GM11168 (cell line): ENCODE measurements at regions not wholly inside any gene's neighbourhood (a gene's known extent, or its start where the extent isn't known, plus 50 kb on each side); places are given as distances from the start of the nearest gene placed in this dataset.

Experiments
- in situ Hi-C: fragments of 300-500 bp; cut with MboI; formaldehyde crosslinking; loops from one replicate; pipeline ENCODE4 v1.12.0; 2022; ENCODE audit warnings: low sequenced_read_pairs; ENCODE audit not compliant: unreplicated experiment

DNA sequence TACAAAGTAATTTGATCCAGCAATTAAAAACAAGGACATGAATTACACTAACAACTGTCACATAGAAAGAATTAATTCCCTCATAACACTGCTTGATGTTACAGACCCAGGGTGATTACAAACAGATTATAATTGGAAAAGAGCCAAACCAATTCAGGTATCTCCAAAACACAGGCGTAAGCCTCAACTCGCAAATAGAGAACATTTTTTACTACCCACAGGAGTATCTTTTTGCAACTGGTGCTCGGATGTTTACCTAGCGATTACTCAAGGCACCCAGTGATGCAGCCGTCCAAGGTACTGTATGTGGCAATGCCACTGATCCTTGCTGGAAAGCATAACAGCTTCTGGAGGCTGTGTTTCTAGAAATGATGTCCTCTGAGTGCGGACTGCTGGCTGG, 386.1 kb upstream of the KIF2A start:
- in situ Hi-C loops, result no loop called here

DNA sequence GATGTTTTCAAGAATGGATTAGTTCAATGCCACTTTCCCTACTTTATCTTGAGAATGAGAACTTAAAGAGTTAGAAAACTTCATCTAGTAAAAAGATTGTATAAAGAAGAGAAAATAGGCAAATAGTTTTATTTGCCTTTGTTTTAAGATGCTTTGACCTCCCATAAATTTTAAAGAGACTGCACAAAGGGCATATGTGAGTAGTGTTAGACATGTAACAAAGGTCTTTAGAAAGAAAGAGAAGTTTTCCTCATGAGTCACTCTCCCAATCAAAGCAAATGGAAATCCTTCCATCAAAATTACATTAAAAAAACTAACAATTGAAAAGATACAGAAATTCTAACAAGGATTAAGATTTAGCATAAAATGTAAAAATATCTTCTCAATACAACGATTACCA, 381.8 kb upstream of the KIF2A start:
- in situ Hi-C loops, result no loop called here

DNA sequence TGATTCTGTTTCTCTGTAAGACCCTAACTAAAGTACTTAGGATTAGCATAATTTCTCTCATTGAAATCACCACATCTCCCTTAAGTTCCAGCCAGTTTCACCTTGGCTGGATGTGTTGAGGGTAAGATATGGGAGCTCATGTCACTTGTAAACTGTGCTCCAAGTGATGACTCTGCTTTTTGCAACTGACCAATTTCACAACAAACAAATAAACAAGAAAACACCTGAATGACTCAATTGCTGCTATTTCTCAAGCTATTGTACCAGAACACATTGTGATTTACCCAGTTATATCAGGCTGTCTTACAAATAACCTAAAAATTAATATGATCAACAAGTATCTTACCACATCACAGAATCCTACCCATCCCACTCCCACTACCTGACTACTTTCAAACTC, 379.1 kb upstream of the KIF2A start:
- in situ Hi-C loops, result no loop called here

DNA sequence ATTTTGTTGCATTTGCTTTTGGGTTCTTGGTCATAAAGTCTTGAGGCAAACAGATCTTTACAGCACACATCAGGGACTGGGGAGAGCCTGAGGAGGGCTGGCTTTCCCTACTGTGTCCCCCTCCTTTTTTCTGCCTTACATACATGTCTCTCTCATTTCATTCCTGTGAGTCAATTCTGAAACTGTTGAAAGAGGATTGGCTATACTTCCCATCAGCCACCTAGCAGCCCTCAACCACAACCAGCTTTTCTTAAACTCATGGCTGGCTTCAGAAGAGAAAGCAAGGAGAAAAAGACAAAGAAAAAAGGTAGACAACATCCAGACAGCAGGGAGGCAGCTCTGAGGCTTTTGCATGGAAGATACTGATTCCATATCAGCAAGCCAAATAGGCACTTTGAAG, 374.8 kb upstream of the KIF2A start:
- in situ Hi-C loops, result no loop called here

DNA sequence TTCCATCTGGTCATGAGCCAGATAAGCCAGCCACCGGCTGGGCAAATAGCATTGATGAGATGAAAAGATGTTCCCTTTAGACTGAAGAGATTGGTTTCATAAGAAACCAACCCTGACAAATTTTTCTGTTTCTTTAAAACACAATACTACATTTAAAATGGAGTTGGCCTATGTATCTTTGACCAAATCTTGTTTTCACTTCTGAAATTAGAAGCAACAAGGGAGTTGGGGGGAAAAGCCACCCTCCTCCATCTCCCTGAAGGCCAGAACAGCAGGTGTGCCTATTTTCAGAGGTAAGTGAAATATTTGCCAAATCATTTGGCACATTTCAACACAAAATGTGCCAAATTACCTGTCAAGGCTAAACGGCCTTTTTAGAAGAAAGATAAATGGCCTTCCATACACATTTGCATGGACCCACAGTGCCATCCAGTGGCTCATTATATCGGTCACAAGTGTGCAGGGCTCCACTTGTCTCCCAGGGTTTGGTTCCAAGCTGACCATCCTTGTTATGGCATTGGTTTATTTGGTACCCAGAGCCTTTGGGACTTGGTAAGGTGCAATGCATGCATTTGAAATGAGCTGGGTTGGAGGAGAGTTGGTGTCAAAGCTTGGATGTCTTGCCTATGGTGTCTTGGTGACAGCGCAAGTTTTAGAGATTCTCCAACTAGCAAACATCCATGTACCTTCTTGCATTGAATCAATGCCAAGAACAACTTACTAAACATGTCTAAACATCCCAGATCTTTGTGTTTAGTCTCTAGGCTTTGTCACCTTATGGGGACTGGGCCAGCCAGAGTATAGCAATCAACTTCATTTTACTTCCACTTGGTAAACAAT, 372.0 kb upstream of the KIF2A start:
- in situ Hi-C loops, result no loop called here

DNA sequence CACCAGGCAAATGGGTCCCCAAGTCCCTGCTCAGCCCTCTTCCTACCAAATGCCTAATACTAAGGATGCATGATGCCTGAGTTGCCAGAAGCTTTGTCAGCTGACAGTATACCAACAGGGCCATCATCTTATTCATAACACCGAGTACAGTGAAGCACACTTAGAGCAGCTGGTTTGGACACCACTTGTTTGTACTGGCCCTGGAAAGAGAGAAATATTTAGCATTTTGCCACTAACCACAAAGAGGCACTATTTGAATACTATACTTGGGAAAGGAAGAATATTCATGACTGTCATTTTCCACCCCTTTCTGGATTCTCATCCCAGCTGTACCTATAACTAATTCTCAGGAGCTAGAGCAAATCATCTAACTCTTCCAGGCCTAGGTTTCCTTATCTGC, 364.4 kb upstream of the KIF2A start:
- in situ Hi-C loops, result no loop called here

DNA sequence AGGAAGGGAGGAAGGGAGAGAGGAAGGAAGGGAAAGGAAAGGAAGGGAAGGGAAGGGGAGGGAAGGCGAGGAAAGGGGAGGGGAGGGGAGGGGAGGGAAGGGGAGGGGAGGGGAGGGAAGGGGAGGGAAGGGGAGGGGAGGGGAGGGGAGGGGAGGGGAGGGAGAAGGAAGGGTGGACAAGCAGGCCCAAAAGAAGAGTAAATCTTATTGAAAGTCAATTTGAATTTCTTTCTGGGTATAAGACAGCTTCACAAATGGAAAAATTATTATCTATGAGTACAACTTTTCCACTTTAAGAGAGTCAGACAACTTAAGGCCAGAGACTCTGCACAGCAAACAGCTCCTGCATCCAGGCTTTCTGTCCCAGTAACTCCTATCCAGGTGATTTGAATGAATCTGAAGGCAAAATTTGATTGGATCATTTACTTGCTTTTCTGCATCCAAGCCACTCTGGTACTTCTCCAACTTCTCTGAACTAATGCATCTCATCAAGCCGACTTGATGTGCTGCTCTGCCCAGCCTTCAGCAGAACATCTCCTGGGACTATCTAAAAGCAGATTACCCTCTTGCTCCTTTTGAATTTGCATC, 363.4 kb upstream of the KIF2A start:
- in situ Hi-C loops, result no loop called here

DNA sequence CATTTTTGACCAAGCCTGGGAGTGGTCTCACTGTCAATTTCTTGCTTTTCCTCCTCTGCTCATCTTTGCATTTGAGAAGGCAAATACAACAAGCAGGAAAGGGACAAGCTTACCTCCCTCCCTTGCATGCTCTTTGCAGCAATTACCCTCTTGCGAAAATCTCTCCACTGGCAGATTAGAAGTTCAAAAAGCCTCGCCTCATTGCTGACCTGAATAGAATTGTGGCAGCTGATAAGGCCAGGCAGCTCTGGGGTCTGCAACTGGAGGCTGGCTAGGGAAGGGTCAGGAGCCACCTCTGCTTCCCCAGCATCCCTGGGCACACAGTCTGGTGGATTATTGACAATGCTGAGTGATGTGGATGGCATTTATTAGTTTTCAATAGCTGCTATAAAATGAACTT, 362.3 kb upstream of the KIF2A start:
- in situ Hi-C loops, result no loop called here

DNA sequence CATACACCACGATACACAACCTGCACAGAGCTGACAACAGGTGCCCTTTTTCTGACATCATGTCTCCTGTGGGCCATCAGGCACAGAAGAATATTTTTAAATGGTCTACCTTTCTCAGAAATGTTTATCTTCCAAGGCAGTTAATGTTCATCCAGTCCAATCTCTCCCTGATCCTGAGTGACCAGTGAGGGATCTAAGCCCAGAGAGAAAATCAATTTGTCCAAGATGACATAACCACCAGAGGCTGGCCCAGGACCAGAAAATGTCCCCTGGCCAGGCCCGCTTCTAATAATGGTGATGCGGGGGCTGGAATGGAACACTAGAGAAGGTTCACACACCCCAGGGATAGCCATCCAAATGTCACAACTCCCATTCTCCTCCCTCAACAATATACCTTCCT, 357.9 kb upstream of the KIF2A start:
- in situ Hi-C loops, result no loop called here

DNA sequence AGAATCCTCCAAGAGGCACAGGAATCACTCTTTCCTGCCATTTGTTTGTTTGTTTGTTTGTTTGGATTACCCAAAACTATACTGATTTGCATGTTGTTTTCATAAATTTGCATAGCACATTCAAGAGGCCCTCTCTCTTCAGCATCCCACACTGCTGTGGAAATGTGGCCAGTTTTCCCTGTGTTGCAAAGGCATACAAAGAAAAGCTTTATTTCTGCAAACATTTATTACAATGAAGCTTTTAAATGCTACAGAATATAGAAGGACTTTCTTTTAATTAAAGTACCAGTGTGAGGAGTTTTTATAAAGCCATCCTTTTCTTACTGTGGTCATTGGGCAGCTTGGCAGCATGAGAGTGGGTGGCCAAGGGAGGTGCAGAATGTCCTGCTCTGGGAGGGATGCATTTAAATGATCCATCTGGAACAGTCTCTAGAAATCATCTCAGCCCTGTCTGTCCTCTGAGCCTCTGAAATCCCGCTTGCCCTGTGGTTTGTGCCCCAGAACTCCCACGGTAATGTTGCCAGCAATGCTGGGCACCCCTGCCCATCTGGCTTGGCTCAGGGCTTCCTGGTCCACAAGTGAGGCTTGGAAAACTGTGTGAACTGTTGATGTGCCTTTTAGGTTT, 356.8 kb upstream of the KIF2A start:
- in situ Hi-C loops, result no loop called here

DNA sequence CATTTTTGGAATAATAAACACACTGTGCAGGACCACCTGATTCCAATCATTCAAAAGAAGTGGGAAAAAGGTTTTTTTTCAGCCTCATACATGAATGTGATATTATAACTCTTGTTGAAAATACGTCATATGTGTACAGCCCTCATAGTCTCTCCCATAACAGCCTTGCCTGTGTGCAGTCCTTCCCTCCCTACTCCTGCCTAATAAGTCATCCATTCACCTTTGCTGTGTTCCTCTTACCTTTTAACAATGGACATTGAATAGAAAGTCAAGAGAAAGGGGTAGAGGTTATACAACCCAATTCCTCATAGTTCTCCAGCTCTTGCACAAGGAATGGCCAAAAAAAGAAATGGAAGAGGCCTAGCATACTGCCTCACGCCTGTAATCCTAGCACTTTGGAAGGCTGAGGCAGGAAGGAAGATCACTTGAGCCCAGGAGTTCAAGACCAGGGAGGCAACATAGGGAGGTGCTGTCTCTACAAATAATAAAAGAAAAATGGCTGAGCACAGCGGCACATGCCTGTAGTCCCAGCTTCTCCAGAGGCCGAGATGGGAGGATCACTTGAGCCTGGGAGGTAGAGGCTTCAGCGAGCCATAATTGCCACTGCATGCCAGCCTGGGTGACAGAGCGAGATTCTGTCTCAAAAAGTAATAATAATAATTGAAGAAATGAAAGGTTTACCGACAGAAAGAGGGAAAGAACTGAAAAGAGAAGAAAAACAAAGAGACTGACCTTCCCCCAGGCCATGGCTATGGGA, 356.1 kb upstream of the KIF2A start:
- in situ Hi-C loops, result no loop called here

DNA sequence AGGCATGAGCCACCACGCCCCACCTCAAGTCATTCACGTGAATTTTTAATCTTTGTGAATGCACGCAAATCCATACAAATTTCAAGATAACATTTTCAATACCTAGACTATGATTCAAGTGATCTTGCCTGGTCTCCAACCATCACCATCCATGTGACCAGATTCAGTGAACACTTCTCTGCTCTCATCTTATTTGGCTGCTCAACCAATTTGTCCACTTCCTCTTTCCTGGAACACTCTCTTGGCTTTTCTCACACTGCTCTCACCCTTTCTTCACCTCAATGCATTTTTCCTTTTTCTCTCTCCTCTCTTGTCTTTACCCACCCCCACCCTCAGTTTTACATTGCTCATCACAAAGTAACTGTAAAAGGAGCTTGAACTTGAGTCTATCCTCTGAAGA, 354.7 kb upstream of the KIF2A start:
- in situ Hi-C loops, result no loop called here

DNA sequence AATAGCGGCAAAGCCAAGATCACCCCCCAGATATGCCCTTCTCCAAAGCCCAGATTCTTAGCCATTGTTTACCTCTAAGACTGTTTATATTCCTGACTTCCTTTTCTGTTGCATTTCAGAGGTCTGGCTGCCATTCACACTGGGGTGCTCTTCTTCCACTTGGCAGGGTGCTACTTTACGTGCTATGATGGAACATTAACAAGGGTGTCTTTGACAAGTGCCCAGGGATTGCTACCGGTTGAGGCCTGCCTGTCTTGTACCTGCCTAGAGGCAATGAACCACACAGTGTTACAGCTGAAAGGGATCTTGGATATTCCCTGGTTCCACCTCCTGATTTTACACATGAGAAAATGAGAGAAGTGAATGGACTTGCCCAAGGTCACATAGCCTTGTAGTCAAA, 352.1 kb upstream of the KIF2A start:
- in situ Hi-C loops, result no loop called here

DNA sequence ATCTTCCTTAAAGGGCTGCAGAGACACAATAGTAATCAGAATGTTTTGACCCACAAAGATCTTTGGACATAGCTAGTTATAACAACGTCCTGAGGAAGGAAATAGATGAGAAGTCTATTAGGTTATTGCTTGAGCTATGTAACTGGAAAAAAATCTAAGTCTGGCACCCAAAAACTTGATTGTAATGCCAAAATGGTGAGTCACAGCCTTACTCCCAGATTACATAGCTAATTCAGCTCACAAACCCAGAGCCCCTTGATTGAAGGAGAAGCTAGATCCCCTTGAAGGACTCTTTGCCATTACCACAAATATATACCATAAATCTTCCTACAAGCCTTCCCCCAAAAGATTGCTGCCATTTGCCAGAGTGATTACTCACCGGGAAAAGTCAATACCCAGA, 341.8 kb upstream of the KIF2A start:
- in situ Hi-C loops, result no loop called here

DNA sequence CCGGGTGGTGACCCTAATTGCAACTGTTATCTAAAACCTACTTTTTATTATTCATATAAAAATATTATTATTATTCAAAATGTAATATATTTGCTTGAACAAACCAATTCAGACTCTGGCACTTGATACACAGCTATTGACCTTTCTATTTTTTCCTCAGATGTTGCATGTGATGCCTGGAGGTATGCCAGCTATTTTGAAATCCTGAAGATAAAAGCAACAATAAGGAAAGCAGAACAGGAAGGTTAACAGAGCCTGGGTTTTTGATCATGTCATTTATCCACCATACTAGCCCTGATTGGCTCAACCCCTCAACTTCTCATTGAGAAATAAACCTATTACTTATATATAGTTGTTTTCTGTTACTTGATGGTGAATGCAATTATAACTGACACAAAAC, 340.9 kb upstream of the KIF2A start:
- in situ Hi-C loops, result no loop called here

DNA sequence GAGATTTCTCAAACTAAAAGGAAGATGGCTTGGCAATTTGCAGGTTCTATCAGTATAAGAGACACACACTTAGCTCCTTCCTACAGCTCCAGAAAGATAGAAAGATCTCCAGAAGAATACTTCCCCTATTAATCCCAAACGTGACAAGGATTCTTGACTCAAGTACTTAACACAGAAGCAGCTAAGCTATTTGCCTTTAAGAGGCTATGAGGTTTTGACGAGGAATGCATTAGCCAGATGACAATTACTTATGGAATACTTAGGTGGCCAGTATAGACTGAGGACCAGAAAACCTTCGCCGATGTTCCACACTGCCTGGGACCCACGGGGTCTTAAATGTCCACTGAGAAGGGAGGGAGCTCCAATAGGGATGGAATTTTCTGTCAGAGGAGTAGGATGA, 340.5 kb upstream of the KIF2A start:
- in situ Hi-C loops, result no loop called here

DNA sequence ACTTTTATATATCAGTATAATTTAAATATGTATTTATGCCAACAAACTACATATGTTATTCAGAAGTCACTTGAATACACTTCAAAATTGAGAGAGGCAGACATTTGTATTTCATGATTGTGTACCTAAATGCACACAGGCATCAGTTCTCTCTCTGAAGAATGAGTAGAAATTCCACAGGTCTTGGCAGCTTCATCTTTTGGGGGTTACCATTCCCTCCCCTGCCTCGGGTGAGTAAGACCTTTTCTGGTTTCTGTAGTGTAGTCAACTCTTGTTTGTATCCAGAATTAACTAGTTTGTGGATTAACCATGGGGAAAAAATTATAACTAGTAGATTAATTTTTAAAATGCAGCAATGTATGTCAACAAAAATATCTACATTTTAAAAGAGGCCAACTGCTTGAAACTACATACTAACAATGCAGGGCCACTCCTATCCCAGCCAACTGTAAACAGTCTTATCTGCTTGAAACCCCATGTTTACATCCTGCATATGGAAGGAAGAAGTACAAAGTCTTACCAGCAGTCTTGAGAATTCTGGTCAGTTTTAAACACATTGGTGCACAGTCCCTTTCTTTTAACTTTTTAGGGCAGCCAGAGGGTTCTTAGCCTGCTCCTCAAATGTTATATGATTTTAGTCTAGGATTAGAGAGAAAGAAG, 339.6 kb upstream of the KIF2A start:
- in situ Hi-C loops, result no loop called here

DNA sequence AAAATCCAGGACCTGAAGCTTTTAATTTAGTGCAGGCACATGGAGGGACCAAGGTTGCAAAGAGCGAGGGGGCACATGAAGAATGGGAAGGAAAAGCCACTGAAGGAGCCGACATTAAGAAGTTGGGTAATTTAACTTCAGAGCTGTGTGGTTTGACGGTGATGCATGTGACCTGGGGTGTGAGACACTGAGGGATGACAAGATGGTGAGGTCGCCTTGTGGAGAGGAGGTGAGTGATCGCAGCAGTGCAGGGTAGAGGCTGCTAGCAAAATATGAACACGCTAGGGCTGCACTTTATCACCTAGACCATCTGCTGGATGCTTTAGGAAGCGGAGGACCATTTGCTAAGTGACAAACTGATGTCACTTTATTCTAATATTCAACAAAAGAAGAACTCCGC, 339.0 kb upstream of the KIF2A start:
- in situ Hi-C loops, result no loop called here

DNA sequence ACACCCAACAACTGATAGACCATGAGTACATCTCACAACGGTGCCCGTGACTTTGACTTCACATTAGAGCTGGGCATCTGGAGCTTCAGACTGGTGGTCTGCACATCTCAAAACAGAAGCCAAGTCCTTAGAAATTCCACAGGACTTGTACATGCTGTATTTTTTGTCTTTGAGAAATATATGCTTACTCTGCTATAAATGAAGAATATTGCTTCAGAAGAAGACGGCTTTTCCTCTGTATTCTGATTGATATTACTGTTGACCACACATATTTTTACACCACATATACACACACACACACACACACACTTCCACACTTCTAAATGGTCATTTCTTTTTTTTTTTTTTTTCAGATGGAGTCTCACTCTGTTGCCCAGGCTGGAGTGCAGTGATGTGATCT, 338.3 kb upstream of the KIF2A start:
- in situ Hi-C loops, result no loop called here

DNA sequence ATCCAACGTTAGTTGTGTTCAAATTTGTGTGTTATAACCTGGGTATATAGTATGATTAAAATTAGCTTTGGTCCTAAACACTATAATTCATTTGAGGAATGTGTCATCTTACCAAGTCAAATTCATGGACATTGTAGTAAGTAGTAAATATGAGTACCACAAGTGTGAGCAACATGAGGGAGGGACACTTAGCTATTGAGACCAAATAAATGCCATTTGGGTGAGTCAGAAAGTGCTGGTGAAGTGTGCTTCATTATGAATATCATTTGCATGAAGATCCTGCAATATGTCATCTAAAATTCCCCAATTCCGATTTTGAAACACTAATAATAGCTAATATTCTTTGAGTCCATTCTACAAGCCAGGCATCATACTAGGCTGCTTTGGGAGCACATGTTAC, 336.7 kb upstream of the KIF2A start:
- in situ Hi-C loops, result no loop called here

DNA sequence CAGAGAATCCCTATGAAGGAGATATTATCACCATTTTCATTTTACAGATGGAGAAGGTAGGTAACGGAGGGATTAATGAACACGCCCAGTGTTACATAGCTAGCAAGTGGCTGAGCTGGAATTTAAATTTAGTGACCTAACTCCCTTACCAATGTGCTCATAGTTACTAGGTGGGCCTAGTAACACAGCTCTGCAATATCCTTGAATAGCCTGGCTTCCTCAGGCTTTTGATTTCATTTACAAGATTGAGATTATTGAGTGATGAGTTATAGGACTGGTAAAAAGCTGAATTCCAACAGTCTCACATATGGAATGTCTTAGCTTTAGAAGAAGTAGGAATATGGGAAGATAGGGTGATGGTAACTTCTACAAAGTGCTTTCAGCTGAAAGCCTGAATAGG, 336.3 kb upstream of the KIF2A start:
- in situ Hi-C loops, result no loop called here
